Stimulated activated CD8-positive, alpha-beta memory T cell treated with anti-CD3 and anti-CD28 coated beads, Interleukin-4, amount 100 ng/mL, for 48 hours (primary cell): ENCODE measurements at regions not wholly inside any gene's neighbourhood (a gene's known extent, or its start where the extent isn't known, plus 50 kb on each side); places are given as distances from the start of the nearest gene placed in this dataset.

Source experiments
- DNase-seq: peaks from one replicate; pipeline ENCODE4 v3.0.0-alpha.2; 2020

- no peak for DNase-seq
Observed at GRCh38 chr4:152089584-152089983, 328.8 kb upstream of the GATB start.

DNA sequence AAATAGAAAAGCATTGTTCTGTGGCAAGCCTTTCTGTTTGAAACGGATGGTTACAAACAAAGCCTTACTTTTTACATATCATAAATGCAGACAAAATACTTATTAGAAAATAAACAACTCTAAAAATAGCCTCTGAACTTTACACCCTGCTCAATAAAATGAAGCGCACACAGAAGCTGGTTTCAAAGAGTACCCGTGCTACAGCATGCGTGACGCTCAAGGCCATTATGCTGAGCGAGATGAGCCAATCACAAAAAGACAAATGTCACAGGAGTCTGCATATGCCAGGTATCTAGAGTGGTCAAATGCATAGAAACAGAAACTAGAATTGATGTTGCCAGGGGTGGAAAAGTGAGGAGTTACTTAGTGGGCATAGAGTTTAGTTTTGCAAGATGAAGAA is 326.5 kb upstream of the GATB start:
- DNase-seq: no peak

- no peak for DNase-seq
Observed at GRCh38 chr4:152085657-152086056, 324.9 kb upstream of the GATB start.

DNA sequence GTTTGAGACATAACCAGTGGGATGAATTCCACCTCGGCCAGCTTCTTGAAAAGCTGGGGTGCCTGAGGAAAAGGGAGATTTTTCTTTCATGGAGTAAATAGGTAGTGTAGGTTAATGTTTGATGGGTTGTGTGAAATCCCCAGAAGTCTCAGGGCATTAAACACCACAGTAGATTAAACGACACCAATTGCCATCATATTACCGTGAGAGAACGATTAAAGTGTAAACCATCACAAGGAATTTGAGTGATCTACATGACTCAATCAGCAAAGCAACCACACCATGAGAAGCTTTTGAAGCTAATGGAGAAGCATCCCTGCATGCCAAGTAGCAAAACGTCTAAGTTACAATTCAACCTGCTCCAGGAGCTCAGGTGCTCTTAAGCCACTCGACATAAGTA is 322.5 kb upstream of the GATB start:
- no peak for DNase-seq

- DNase-seq: no peak
Observed at GRCh38 chr4:152081024-152081423, 320.2 kb upstream of the GATB start.

- no peak for DNase-seq
Observed at GRCh38 chr4:152079543-152080293, 318.9 kb upstream of the GATB start.

DNA sequence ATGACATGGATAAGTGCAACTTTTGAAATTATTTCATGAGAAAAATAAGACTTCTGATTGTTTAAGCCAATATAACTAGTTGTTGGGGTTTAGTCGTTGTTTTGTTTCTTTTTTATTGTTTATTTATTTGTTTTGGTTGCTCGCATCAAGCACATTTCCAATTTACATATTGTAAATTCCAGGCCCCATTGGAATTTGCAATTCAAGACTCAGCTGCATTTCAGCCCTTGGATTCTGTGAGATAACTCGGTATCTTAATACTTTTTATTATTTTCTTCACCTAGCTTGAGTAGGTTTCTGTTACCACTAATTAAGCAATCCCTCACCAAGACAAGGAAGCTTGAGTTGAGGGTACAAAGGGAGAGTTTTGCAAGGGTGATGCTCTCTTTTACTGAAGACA is 318.3 kb upstream of the GATB start:
- DNase-seq: no peak

DNA sequence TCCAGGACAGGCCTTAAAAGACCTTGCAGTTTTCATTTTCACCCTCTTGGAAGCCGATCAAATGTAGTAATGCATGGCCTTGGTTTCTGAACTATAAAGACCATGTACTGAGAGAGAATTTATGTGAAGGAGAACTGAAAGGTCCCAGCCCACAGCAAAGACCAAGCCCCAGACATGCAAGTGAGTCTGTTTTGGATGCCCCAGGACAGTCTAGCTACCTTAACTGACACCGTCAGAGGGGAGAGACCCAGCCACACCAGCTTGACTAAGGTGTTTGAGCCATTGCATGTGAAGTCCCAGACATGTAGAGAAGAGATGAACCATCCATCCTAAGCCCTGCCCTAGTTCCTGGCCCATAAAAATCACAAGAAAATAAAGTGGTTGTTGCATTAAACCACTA is 316.8 kb upstream of the GATB start:
- DNase-seq: no peak

GRCh38 chr4:152075253-152075928 is 314.6 kb upstream of the GATB start:
- no peak for DNase-seq

DNA sequence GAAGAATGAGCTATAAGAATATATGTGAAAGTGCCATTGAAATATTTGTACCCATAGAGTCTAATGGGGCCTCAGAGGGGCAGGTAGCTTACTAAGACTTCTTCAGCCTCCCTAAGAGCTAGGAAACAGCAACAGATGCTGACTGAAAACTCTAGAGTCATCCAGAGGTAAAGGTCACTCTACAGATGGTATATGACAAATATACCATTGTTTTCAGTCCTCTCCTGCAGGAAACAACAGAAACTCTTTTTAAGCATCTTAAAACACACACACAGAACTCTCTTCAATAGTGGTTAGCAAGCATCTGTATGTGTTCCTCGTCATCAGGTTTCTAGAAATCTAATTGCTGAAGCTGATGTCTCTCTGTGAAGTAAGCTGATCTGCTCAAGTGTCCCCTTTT is 313.8 kb upstream of the GATB start:
- no peak for DNase-seq

DNA sequence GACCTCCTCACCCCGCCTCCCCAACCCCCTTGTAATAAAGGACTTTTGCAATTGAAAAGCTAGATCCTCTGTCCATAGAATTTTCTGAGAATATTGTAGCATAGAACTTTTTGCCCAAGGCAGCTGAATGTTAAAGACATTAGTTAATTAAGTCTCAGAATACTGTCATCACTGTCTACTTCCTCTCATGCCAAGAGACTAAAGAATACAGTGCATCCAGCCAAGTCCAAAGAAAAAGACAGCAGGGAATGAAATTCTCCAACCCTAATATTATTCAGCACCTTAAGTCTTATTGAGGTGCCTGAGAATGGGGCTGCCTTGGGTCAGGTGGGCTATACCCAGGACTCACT is 313.3 kb upstream of the GATB start:
- DNase-seq: no peak

DNA sequence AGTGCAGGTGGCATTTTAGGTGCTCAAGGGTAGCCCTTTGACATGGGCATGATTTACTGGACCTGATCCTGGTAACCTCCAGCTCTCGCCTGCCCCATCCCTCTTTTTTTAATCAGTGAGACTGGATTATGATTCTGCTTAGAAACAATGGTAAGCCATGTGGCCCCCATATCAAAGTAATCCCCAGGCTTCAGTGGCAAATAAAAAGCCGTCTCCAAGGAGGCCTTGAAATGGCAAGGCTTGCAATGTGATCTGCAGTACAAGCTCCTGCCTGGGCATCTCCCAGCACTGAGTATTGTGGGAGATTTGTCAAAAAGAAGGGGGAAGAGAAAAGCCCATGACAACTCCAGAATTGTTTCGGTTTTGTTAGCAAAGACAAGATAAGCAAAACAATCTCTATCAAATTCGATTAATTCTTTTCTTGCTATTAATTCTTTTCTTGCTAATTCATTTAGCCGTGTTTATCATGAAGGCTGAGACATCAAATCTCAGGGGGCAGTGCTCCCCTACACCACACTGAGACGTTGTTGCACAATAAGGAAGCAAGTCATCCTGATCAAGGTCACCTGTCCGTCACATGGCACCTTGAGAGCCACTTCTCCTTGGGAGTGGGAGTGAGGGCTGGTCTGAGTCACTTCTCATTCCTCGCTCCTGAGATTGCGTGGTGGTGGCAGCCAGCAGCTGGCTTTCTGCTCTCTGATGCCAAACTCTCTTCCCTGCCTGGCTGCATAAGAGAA is 312.7 kb upstream of the GATB start:
- DNase-seq: no peak

DNA sequence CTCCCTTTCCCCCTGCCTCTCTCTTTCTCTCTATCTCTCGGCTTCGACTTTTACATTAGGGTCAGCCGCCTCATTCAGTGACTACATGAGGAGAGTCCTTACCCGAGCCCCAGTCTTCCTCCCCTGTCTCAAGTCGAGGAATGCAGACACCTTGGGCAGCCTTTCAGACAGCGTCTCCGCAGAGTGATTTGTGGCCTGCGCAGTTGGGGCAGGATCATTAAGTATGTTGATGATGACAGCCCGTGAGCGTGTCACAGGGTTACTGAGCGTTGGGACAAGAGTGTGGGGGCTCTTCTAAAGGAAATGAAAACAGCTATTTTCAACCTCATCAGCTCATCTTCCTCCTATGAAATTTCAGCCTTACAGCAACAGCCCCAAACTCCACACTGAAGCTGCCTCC is 312.1 kb upstream of the GATB start:
- DNase-seq: no peak

GRCh38 chr4:152072001-152072485 is 311.2 kb upstream of the GATB start:
- DNase-seq: no peak

GRCh38 chr4:152070854-152071253 is 310.0 kb upstream of the GATB start:
- DNase-seq: no peak

DNA sequence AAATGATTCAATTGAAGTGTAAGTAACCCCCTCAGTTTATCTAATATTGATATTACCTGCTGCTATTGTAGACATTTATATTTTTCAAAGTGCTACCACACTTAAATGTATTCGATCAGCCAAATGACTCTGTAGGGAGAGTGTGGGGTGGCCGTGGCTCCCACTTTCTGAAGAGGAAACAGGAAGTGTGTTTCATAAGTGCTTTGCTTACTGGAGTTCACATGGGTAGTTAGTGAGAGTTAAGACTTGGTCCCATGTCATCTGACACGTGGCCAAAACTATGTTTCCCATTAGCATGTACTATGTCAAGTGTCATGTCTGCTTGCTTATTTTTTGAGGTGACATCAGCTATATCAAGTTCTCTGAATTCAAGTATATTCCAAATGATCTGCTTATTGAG is 308.1 kb upstream of the GATB start:
- DNase-seq: no peak

DNA sequence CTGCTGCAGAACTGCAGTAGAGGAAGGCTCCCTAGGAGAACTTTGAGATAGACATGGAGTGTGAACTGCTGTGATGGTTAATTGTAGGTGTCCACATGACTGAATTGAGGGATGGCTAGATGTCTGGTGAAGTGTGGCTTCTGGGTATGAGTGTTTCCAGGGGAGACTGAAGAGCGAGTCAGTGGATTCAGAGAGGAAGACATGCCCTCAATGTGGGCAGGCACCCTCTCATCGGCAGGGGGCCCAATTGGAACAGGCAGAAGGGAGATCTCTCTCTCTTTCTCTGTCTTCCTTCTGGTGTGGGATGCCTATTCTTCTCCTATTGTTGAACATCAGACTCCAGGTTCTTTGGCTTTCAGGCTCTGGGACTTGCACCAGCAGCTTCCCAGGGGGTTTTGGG is 304.7 kb upstream of the GATB start:
- no peak for DNase-seq

DNA sequence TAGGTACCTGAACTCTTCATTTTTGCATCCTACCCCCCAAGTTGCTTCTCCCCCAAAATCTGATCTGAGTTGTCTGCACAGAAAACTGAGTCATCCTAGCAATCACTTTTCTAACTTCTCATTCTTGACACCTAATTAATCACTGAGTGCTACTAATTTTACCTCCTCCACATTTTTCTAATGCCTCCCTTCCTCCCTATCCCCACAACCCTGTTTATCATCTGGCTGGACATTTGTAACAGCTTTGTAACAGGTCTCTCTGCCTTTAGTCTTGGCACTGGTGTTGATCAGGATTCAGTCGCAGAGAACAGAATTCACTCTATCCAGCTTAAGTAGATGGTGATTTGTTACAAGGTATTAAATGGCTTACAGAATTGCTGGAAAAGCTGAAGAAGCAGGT is 303.9 kb upstream of the GATB start:
- no peak for DNase-seq

DNA sequence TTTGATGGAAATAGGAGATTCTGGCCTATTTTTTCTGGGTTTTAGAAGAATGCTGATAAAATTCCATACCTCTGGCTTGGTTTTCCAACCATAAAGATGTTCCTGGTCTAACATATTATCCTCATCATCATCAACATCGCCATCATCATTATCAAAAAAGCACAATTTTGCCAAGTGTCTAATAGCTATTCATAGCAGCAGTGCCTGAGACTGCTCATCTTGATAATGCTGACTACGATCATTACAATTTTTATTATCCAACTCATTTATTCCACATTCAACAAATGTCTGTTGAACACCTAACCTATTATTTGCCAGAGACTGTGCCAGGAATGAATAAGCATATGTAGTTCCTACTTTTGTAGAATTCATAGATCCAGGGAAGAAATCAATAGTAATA is 303.5 kb upstream of the GATB start:
- no peak for DNase-seq

- peak; percentile 34 for DNase-seq
Observed at GRCh38 chr4:152063621-152064240, 302.9 kb upstream of the GATB start.

- no peak for DNase-seq
Observed at GRCh38 chr4:152062936-152063620, 302.3 kb upstream of the GATB start.

DNA sequence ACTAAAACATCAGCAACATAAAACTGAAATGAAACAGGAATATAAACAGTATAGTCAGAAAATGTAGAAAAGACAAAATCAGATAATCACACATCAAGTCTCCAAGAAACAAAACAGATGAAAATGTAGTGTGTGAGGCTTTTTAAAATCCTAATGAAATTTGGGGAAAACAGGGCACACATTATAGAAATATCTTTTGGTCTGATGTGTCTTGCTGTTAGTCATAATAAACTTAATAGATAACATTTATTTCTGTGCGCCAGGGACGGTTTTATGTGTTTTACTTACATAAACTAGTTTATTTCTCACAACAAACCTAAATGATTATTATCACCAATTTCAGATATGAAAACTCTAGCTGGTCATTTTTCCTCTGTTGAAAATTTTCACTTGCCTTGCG is 293.9 kb upstream of the GATB start:
- no peak for DNase-seq

GRCh38 chr4:152052451-152053057 is 291.7 kb upstream of the GATB start:
- no peak for DNase-seq
